GM19238 (cell line): ENCODE measurements at regions not wholly inside any gene's neighbourhood (a gene's known extent, or its start where the extent isn't known, plus 50 kb on each side); places are given as distances from the start of the nearest gene placed in this dataset.
"Not testable (repeated sequence)": the region's sequence is repeated elsewhere in the genome, so short reads cannot be mapped to it uniquely, and the experiment has no call there.

Experiments
- DNase-seq: peaks from one replicate; pipeline ENCODE4 v3.0.0; 2011; ENCODE audit warnings: low spot score; ENCODE audit not compliant: insufficient read length

DNA sequence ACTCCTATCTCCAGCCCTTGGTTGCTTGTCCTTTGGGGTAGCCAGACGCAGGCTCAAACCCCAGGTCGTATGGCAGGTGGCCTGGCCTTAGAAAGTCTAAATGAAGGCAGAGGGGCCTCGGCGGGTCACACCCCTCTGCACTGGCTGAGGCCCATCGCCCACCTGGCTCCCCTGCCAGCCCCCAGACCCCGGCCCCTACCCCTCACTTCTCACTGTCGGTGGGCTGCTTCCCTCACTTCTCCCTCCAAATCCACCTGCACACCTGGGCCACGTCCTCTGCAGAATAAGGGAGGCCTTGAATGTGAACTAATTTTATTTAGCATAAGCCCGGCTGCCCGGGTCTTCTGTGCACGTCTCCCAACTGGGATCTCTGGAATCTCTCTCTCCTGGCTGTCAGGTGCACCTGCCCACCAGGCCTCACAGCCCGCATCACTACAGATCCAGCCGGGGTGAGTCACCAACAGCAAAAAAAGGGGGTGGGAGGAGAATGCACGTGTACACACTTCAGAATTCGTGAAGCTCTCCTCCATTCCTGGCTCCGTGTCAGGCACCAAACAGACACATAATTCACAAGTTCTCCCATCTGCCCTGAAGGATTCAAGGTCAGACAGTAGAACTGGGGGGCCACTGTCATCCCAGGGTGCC lies 107.5 kb upstream of the SIM2 start:
- DNase-seq = no peak

DNA sequence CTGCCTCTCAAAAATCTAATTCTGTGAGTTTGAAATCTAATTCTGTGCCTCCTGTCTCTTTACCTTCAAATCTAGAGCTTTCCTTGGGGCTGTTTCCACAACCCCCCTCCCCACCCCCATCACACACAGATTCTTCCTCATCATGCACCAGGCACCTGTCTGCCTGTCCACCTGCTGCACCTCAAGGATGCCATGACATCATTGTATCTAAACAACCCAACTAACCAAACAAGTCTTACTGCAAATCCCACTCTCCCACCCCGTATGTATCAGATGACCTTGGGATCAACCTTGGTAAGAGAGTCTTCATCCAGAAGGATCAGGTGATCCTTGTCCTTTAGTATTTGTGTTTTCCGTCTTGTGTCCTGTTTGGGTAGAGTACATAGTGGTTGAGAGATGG lies 102.7 kb upstream of the SIM2 start:
- no peak for DNase-seq

DNA sequence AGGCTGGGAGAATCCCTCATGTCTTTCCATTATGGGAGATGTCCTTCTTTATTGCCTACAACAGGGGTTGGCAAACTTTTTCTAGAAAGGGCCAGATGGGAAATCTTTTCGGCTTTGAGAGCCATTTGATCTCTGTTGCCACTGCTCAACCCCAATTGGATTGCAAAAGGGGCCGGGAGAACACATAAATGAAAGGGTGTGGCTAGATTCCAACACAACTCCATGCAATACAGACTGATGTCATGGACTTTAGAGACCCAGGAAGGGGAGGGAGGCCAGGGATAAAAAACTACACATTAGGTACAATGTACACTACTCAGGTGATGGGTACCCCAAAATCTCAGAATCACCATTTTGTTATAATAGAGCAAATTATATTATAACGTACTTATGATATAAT lies 97.6 kb upstream of the SIM2 start:
- DNase-seq = no peak

DNA sequence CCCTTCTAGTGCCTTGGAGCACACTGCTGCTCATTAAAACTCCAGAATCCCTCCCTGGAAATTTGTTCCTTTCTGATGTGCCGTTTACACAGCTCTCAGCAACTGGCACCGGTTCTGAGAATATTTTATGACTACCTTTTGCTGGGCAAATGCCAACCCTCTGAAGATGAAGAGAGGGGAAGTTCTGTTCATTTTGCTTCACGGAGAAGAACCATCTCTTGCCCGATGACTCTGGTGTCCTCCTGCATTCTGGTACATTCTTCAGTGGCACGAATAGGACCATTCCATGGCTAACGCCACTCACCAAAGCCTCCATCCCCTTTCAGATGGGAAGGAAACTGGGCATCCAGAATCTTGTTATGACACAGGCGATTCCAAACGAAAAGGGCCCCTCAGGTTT lies 96.2 kb upstream of the SIM2 start:
- no peak for DNase-seq

DNA sequence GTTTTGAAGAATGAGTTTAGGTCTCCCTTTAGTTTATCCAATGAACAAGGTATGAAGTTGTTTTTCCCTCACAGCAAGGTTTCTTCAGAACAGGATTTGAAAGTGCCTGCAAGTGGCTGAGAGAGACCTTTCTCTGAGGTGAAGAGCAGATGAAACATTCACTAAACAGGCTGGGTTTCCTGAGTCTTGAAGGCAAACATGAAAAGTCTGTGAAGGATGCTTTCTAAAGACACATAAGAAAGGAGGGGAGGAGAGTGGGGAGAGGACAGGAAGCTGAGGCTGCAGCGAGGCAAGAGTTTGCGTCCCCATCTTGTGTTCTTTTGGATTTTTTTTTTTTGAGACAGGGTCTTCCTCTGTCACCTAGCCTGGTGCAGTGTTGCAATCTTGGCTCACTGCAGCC lies 95.7 kb upstream of the SIM2 start:
- DNase-seq = no peak

DNA sequence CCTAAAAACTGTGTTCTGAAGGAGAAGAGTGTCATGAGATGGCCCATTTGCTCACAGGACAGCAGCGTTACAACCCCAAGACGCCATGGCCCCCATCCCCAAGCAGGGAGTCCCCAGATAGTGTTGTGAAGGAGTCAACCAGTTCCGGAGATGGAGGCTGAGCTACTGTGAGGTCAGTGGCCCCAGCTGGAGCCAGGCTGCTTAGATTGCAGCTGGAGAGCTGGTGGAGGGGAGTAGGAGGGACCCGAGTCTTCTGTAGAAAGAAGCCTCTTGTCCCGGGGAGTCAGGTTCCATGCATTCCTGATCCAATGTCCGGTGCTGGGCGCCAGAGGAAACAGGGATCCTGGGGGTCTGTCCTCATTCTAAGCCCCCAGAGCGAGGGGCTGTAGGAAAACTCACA lies 93.5 kb upstream of the SIM2 start:
- DNase-seq = no peak

DNA sequence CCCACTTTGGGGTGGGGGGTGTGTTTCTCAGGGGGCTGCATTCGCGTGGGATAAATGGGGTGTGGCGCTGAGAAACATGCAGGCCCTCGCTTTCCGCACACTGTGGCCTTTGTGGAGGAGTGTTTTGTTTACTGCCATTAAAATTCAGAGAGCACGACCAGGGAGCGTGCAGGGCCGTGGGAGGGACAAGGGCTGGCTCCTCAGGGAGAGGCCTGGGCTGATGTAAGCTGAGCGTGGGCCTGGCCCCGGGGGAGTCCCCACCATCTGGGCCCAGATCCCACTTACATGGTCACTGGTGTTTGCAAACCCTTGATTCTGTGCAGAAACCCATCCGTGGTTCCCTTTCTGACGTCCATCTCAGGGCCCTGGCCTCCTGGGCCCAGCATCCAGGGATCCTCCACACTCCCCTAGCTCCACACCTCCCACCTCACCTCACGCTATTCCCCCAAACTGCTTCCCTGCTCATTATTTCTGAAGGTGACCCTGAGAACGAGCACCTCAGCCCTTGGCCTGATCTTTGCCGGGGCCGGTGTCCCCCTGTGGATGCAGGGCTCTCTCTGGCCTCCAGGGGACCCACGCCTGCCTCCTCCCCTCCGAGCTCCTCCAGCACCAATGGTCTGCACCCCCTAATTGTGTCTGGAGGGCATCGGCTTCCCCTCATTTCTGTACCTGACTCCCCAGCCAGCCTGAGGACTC lies 92.5 kb upstream of the SIM2 start:
- DNase-seq = no peak

DNA sequence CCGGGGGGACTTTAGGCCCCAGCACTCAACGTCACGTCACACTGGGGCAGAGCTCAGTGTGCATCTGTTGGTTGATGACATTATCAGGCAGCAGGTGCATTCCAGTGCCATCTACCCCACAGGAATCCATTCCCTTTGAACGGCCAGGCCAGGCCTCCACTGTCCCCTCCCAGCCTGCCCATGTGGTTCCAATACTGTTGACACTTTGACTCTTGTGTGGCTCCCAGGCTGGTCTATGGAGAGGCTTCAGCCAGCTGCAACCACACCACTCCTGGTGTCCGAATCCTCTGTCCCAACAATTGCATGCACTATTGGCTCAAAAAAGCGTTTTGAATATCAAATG lies 92.0 kb upstream of the SIM2 start:
- DNase-seq = no peak

DNA sequence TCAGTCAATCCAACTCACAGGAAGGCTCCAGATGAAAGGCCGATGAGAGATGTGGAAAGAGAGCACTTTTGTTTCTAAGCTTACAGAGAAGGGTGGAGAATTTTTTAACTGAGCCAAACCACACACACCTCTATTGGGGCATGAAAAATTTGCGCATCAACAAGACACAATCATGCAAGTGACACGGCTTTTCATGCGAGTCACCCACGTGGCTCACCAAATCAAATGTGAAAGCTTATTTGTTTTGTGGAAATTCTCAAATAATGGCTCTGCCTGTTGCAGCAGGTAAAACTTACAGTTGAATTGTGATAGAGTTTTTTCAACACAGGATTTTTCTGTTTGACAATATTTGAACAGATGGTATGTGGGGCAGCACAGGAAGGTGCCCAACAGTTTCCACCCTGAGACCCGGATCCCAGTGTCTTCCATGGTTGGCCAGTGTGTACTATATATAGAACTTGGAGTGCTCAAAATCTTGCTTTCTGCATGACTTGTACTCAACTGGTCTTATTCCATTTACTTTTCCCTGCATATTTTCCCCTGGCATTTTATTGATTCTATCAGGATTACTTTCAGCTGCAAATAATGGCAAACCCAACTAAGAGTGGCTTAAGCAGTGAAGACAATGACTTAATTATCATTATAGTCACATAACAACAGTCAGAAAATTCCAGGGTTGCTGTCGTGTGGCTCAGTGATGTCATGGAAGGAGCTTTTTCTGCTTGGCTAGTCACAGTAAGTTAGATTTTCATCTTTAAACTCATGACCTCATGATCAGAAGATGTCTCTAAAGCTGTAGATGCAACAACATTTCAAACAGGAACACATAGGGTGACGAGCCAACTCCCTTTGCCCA lies 90.6 kb upstream of the SIM2 start:
- DNase-seq = no peak

DNA sequence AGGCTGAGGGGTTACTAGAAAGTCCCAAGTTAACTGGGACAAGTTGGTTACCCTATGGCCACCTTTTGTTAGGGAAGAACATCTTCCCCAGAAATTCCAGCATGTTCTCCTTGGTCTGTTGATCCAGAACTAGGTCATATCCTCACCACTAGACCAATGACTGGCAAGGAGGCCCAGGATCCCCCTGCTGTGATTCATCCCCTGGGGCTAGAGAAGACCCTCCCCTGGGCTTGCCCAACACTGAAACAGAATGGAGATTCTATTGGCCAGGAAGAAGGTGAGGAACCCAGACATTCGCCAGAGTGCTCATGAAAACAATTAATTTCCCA lies 90.1 kb upstream of the SIM2 start:
- no peak for DNase-seq

DNA sequence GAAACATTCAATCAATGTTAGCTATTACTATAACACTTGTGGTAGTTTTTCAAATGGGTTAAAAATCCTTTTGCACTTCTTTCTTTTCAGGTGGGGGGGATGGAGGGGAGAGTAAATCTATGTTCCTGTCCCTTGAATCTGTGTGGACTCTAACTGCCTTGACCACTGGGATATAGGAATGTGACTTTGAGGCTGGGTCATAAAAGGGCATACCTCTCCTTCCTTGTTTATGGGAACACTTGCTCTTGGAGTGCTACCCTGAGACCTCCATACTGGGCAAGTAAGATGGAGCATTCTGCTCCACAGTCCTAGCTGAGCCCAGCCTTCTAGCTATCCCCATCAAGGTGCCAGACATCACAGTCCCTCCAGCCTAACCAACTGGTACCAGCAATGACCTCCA lies 89.3 kb upstream of the SIM2 start:
- no peak for DNase-seq

DNA sequence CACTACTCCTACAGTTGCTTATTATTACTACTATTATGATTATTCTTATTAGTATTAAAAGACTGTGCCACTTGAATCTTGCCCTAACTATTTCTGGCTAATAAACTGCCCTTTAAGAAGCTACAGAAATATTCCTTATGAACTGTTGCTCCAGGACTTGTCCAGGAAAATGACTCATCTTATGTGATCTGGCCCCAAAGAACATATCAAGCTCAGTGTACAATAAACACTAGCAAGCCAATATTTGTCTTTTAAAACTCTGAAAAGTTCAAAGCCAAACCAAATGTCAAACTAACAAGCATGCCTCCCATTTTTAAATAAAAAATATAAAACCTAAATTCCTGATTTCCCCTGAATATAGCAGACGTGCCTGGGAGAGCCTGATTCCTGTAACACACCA lies 88.7 kb upstream of the SIM2 start:
- no peak for DNase-seq

DNA sequence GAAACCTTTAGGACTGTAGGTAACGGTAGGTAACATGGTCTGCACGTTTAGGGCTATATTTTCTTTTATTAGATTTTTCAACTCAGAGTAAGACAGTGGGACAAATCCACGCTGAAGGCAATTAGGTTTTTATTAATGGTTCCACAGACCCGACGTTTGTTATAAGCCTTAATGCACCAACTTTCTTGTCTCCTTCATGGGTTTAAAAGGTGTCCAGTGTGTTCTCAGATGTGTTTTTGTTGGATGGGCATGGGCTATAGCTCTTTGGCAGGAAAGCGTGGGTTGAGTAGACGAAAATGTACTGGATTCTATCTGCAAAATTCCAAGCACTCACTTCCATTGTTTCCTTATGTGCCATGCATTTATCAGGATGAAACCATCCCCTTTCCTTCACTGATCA lies 88.0 kb upstream of the SIM2 start:
- DNase-seq = no peak

DNA sequence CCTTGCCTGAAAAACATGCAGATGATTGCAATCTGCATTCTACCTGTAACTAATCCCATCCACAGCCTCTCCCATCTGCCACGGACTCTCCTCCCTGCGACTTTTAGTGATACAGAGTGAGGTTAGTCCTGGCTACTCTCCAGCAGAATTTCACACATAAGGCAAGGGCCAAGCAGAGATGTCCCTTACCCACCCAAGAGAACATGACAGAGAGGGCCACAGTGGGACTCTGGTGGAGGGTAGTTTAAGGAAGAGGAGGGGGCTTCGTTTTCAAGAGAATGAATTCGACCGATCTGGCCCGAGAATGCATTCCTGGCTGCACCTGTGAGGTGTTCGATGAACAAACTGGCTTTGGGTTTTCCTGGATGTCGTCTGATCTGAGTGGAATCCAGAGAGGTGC lies 87.5 kb upstream of the SIM2 start:
- no peak for DNase-seq

DNA sequence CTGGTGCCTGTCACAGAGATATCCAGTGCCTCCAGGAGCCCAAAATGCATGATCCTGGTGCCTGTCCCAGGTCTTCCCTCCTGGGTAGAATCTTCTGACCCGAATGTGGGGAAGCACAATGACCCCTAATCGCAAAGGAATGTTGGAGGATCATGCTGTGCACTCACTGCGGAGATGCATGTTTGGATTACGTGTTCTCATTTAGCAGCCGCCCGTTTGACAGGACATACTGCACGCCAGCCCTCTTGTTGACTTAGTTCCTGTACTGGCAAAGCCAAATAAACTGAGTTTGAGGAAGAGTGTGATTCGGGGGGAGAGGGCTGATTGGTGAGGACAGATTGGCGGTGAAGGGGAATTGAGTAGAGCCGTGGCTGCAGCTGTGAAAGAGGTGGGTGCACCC lies 85.9 kb upstream of the SIM2 start:
- DNase-seq = no peak

DNA sequence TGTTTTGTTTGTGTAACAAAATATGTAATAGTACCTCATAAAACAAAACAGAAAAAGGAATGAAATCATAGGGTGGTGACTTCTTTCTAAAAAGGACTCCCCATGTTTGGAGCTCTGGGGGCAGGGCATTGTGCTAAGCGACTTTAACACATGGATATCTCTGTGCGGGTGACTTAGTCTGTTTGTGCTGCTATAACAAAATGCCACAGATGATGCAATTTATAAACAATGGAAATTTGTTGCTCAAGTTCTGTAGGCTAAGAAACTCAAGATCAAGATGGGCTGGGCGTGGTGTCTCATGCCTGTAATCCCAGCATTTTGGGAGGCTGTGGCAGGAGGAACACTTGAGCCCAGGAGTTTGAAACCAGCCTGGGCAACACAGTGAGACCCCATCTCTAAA lies 85.4 kb upstream of the SIM2 start:
- DNase-seq = no peak

DNA sequence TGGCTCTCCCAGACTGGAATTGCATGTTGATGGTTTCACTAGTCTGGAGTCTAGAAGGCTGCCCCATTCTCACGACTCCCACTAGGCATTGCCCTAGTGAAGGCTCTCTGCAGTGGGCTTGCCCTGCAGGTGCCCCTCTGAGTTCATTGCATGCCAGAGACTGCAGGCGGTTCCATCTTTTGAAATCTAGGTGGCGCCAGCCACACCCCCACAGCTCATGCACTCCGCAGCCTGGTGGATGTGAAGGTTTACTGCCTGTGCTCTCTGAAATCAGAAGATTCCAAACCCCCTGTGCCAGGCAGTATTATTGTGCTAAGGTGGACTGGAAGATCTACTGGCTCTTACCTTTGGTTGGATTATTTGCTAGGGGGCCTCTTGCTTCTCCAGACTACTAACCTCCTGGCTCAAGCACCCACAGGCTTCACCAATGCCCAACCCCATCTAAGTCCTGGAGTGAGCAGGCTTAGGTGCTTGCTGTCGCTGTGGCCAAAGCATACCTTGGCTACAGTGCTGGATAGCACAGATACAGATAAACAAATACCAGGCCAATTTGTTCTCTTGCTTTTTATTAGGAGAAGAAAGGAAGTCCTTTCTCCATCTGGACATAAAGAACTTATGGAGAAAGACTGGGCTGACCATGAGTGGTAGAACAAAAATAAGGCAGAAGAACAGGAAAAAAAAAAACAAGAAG lies 83.5 kb upstream of the SIM2 start:
- DNase-seq = no peak

DNA sequence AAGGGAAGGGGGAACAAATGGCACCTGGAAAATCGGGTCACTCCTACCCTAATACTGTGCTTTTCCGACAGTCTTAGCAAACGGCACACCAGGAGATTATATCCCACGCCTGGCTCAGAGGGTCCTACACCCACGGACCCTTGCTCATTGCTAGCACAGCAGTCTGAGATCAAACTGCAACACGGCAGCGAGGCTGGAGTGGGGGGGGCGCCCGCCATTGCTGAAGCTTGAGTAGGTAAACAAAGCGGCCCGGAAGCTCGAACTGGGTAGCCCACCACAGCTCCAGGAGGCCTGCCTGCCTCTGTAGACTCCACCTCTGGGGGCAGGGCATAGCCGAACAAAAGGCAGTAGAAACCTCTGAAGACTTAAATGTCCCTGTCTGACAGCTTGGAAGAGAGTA lies 82.1 kb upstream of the SIM2 start:
- not testable (repeated sequence) for DNase-seq

DNA sequence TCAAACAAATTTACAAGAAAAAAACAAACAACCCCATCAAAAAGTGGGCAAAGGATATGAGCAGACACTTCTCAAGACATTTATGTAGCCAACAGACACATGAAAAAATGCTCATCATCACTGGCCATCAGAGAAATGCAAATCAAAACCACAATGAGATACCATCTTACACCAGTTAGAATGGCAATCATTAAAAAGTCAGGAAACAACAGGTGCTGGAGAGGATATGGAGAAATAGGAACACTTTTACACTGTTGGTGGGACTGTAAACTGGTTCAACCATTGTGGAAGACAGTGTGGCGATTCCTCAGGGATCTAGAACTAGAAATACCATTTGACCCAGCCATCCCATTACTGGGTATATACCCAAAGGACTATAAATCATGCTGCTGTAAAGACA lies 77.1 kb upstream of the SIM2 start:
- DNase-seq = not testable (repeated sequence)

DNA sequence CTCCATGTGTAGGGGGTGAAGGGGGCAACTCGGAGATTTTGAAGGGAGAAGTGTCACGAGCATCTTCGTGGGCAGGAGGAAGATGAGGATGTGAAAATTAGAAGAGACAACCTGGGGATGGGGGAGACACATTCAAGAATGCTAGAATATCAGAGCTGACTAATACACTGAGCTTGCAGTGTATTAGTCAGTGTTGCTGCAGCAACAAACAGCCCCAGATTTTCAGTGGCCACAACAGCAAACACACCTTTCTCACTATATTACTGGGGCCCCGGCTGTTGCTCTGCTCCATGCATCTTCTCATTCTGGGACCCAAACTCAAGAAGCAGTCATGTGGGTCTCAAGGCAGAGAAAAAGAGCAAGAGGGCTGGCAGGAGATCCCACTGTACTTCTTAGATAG lies 74.8 kb upstream of the SIM2 start:
- DNase-seq = no peak

DNA sequence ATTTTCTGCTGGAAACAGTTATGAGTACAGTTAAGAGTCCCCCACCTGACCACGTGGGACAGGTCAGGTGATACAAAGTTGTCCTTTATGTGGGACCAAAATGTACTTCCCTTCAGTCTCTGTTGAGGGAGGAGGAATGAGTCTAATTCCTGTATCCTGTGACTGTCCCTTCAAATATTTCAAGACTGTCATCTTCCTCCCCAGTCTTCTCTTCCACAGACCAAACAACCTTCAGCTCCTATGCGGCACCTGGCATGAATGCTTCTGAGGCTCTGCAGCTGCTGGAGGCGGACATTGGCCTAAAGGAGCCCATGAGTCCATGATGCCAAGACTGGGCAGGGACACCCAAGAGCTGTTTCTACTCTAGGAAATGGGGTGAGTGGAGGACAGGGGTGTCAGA lies 72.1 kb upstream of the SIM2 start:
- DNase-seq = no peak

DNA sequence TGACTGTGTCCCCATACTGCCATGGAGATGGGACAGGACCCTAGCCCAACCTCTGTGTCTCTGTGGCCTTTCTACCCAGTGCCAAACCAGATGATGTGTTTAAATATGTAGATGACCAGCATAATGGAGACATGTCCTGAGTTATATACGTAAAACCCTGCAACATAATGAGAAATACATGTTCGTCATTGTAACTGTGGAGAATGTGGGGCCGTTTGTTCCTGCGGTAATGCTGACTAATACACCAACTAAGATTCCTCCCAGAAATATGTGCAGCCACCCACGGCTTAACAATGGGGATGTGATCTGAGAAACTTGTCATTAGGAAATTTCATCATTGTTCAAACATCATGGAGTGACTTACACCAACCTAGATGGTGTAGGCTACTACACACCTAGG lies 71.7 kb upstream of the SIM2 start:
- no peak for DNase-seq
